Small intestine (tissue), 7 donors: ENCODE measurements at regions not wholly inside any gene's neighbourhood (a gene's known extent, or its start where the extent isn't known, plus 50 kb on each side); places are given as distances from the start of the nearest gene placed in this dataset.

Source experiments
- DNase-seq, 2 donors: peaks; one replicate each; pipeline versions ENCODE4 v3.0.0 to v3.0.0-alpha.2; 2013
- FAIRE-seq: peaks from 2 replicates; lab custom pipeline; 2012; peaks lifted over from hg19 to GRCh38; lab: Jason Lieb, UNC
- H3K27ac ChIP-seq, 3 donors: one replicate each; pipeline ENCODE4 v1.5.1; 2013; ENCODE audit warnings: low read length in 2 of 3, mild to moderate bottlenecking in 2 of 3, control low read depth in 1 of 3, inconsistent platforms in 1 of 3, low read depth in 1 of 3, moderate library complexity in 1 of 3
- H3K27me3 ChIP-seq, 3 donors: one replicate each; pipeline ENCODE4 v1.6.1; 2013; ENCODE audit warnings: low read length in 3 of 3, inconsistent platforms in 1 of 3; ENCODE audit not compliant: control insufficient read depth in 3 of 3, insufficient read depth in 3 of 3
- H3K36me3 ChIP-seq, 3 donors: one replicate each; pipeline ENCODE4 v1.6.1; 2013; ENCODE audit warnings: low read length in 3 of 3, inconsistent platforms in 1 of 3, low read depth in 1 of 3, mild to moderate bottlenecking in 1 of 3, moderate library complexity in 1 of 3; ENCODE audit not compliant: control insufficient read depth in 3 of 3, insufficient read depth in 2 of 3
- H3K4me1 ChIP-seq, 3 donors: one replicate each; pipeline ENCODE4 v1.6.1; 2013; ENCODE audit warnings: low read length in 2 of 3, inconsistent platforms in 1 of 3, low read depth in 1 of 3, mild to moderate bottlenecking in 1 of 3, moderate library complexity in 1 of 3; ENCODE audit not compliant: control insufficient read depth in 3 of 3, insufficient read depth in 2 of 3
- H3K4me3 ChIP-seq, 3 donors: one replicate each; pipeline ENCODE4 v1.5.1; 2013; ENCODE audit warnings: low read length in 3 of 3, control low read depth in 1 of 3, inconsistent platforms in 1 of 3, low read depth in 1 of 3, mild to moderate bottlenecking in 1 of 3, moderate library complexity in 1 of 3
- H3K9me3 ChIP-seq, 2 donors: one replicate each; pipeline ENCODE4 v1.6.1; 2013; ENCODE audit warnings: low read depth in 1 of 2, low read length in 1 of 2; ENCODE audit not compliant: control insufficient read depth in 2 of 2, insufficient read depth in 1 of 2
- WGBS, 3 donors: extraction: QIAGEN DNeasy Blood & Tissue Kit; methylation state at CpG; one replicate each; pipeline ENCODE4 v1.1.7; 2013; 5-methylcytosine and 5-hydroxymethylcytosine counted together
- donor health status: healthy with polysubstance abuse.
- donor health status: control.
- donor health status: control.
- donor health status: Bipolar disorder and iron deficiency.
- donor health status: healthy.

- 58 to 64% (median 62%) methylated on average over 3 of the region's 3 CpGs for WGBS, 3 donors
- Histone ChIP-seq H3K4me1 (no peaks in the 10 kb centered on the region), H3K27ac (no peak overlapping the region), H3K36me3 (no peaks in the 10 kb centered on the region), H3K9me3 (peaks cover 0 to 5% of the 10 kb centered on the region in 2 donors), H3K27me3 (no peaks in the 10 kb centered on the region), H3K4me3 (no peak overlapping the region)
- DNase-seq: no peak
- no peak for FAIRE-seq
These were observed 731.4 kb upstream of the HS6ST1 start for GRCh38 chr2:129050101-129050500.

GRCh38 chr2:129055242-129055641, 736.6 kb upstream of the HS6ST1 start:
- no peaks in the 10 kb centered on the region for H3K4me1 ChIP-seq
- peaks cover 0 to 4% of the 10 kb centered on the region in 2 donors for H3K9me3 ChIP-seq
- no peak overlapping the region for H3K27ac ChIP-seq
- H3K27me3 ChIP-seq: no peaks in the 10 kb centered on the region
- no peak overlapping the region for H3K4me3 ChIP-seq
- no peaks in the 10 kb centered on the region for H3K36me3 ChIP-seq
- WGBS, 3 donors: 87 to 90% (median 87%) methylated on average over 8 of the region's 8 CpGs
- no peak for FAIRE-seq
- DNase-seq: no peak

DNA sequence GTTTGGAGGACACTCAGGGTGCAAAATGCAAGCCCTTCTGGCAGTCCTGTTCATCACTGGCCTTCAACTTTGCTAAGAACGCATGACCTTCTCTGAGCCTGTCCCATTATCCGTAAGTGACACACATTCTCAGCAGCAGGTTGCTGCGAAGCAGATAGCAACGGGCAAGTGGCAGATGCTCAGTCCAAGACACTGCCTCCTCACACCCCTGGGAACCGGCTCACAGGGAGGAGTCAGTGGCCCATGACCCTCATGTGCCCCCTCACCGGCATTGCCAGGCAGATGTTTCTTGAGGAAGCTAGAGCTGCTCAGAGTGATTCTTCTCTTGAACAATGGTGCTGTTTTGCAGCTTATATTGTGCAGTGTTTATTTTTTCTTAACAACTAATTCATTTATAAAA, 737.2 kb upstream of the HS6ST1 start:
- no peak for DNase-seq
- no peaks in the 10 kb centered on the region for H3K4me1 ChIP-seq
- no peak for FAIRE-seq
- H3K27ac ChIP-seq: no peak overlapping the region
- no peak overlapping the region for H3K4me3 ChIP-seq
- no peaks in the 10 kb centered on the region for H3K27me3 ChIP-seq
- H3K36me3 ChIP-seq: no peaks in the 10 kb centered on the region
- 81 to 87% (median 85%) methylated on average over 6 of the region's 6 CpGs for WGBS, 3 donors
- no peaks in the 10 kb centered on the region for H3K9me3 ChIP-seq

DNA sequence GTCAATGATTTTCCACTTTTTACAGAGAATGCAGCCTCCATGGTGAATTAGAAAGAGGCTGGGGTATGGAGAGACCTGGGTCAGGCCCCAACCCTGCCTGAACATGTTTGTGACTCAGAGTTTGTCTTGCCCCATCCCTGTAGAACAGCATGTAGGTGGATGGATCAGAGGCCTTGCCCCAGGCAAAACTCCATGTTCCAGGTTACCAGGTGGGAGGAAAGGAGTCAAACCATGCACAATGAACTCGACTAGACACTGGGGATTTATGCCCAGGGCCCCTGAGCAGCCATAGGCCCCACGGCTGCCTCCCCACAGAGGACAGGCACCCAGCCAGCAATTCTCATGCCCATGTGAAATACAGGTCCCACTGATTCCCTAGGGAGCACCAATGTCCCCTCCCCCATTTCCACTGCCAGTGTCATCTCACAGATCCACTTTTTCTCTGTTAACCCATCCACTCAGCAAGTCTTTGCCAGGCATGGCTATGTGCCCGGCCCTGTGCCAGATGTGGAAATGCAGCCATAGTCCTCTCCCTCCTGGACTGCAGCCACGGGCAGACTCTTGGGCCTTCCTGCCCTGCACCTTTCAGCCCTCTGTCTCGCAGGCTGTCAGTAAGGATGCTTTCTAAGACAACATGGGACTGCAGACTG, 737.8 kb upstream of the HS6ST1 start:
- H3K27me3 ChIP-seq: no peaks in the 10 kb centered on the region
- DNase-seq (no peak), FAIRE-seq (no peak)
- H3K9me3 ChIP-seq: no peaks in the 10 kb centered on the region
- no peaks in the 10 kb centered on the region for H3K36me3 ChIP-seq
- no peaks in the 10 kb centered on the region for H3K4me1 ChIP-seq
- H3K27ac ChIP-seq: no peak overlapping the region
- WGBS, 3 donors: 60 to 78% (median 77%) methylated on average over 5 of the region's 5 CpGs
- H3K4me3 ChIP-seq: no peak overlapping the region

DNA sequence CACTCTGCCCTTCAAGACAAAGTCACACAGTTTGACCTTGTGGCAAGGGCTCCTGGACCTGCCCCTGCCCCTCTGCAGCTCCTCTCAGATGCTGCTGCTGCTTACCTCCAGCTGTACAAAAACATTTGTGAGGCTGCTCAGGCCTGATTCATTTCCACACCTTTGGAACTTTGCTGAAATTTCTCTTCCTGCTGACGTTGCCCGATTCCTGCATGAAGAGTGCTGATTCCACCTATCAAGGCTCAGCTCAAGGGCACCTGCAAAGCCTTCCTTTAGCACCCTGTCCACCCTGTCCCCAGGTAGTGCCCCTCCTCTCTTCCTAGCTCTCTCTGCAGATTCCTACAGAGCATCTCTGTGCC, 738.3 kb upstream of the HS6ST1 start:
- FAIRE-seq (no peak), DNase-seq (no peak)
- Histone ChIP-seq H3K27me3 (no peaks in the 10 kb centered on the region), H3K36me3 (no peaks in the 10 kb centered on the region), H3K4me1 (no peaks in the 10 kb centered on the region), H3K9me3 (no peaks in the 10 kb centered on the region), H3K27ac (no peak overlapping the region), H3K4me3 (no peak overlapping the region)
- 76 to 93% (median 83%) methylated on average over 2 of the region's 2 CpGs for WGBS, 3 donors

DNA sequence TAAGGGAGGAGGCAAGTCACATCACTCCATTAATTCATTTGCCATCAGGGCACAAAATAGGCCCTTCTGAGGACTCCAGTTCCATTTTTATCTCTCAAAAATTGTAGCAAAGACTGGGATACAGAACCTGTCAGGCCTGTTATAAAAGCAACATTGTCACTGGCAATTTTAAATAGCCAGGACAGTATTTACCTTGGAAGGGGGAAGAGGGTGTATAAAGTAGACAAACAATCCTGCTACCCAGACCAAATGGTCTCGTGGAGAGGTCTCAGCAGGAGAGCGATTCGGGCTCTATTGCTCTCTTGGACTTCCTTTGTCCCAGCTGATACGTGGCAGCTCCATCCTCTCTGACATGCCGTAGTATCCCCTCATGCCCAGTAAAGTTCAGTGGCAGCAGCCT, 740.3 kb upstream of the HS6ST1 start:
- Histone ChIP-seq H3K4me1 (no peaks in the 10 kb centered on the region), H3K27ac (no peak overlapping the region), H3K27me3 (no peaks in the 10 kb centered on the region), H3K9me3 (no peaks in the 10 kb centered on the region), H3K36me3 (no peaks in the 10 kb centered on the region), H3K4me3 (no peak overlapping the region)
- DNase-seq (no peak), FAIRE-seq (no peak)
- 81 to 90% (median 88%) methylated on average over 5 of the region's 5 CpGs for WGBS, 3 donors

DNA sequence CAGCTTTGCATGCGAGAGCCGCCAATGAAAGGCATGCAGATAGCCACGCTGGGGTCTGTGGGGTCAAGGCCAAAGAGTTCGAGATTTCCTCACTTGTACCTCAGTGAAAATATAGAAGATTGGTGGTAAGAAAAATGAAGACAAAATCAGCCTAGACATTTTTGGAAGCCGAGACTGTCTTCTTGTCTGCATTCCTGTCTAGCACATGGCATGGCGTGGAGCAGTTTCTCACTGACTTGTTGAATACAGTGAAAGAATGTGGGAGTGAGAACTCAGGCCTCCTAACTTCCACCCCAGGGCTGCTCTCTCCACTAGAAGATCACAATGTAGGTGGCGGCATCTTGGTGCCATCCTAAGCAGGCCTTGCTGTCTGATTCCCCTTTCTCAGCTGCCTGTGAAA, 740.8 kb upstream of the HS6ST1 start:
- no peak for DNase-seq
- Histone ChIP-seq H3K4me3 (no peak overlapping the region), H3K9me3 (no peaks in the 10 kb centered on the region), H3K27ac (no peak overlapping the region), H3K4me1 (no peaks in the 10 kb centered on the region), H3K36me3 (no peaks in the 10 kb centered on the region), H3K27me3 (no peaks in the 10 kb centered on the region)
- WGBS, 3 donors: 83 to 89% (median 86%) methylated on average over 7 of the region's 7 CpGs
- no peak for FAIRE-seq

GRCh38 chr2:129061069-129061768, 742.6 kb upstream of the HS6ST1 start:
- no peaks in the 10 kb centered on the region for H3K9me3 ChIP-seq
- no peaks in the 10 kb centered on the region for H3K4me1 ChIP-seq
- FAIRE-seq: no peak
- no peak overlapping the region for H3K4me3 ChIP-seq
- no peak overlapping the region for H3K27ac ChIP-seq
- no peaks in the 10 kb centered on the region for H3K27me3 ChIP-seq
- no peaks in the 10 kb centered on the region for H3K36me3 ChIP-seq
- DNase-seq: no peak
- WGBS, 3 donors: 63 to 68% (median 67%) methylated on average over 5 of the region's 5 CpGs

DNA sequence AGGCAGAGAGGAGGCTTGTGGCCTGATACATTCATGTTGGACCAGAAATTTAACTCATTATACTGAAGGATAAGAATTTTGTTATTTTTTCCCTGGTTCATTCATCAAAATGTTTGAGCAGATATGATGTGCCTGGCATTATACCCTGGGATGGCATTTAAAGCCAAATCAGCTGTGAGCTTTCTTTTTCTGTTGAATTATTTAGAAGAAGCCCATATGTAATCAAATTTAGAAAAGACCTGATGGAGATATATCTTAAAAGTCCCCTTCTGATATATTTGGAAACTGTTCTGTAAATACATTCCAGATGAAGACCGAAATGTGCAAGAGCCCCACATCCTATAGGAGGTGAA, 743.1 kb upstream of the HS6ST1 start:
- FAIRE-seq (no peak), DNase-seq (no peak)
- Histone ChIP-seq H3K27me3 (no peaks in the 10 kb centered on the region), H3K4me3 (no peak overlapping the region), H3K27ac (no peak overlapping the region), H3K4me1 (no peaks in the 10 kb centered on the region), H3K9me3 (no peaks in the 10 kb centered on the region), H3K36me3 (no peaks in the 10 kb centered on the region)
- WGBS, 3 donors: 62 to 93% (median 81%) methylated on average over 1 of the region's 1 CpG
